Cardiac fibroblast (primary cell): ENCODE measurements at regions not wholly inside any gene's neighbourhood (a gene's known extent, or its start where the extent isn't known, plus 50 kb on each side); places are given as distances from the start of the nearest gene placed in this dataset.

ENCODE experiments used
- DNase-seq, 2 donors: peaks; one replicate each; pipeline versions ENCODE4 v3.0.0 to v3.0.0-alpha.2; 2010; ENCODE audit warnings: low read depth in 2 of 2
- H3K4me3 ChIP-seq, 2 donors: replicated peaks in 1 of 2; 1 replicate in 1 of 2; 2 replicates in 1 of 2; pipeline ENCODE4 v1.5.1; 2011; ENCODE audit warnings: low read depth in 2 of 2, low read length in 2 of 2, mild to moderate bottlenecking in 2 of 2, moderate library complexity in 1 of 2
- TF ChIP-seq, protein P1 (sequence below): IDR thresholded peaks from one replicate; pipeline ENCODE4 v1.5.1; 2011; ENCODE audit warnings: low read depth, mild to moderate bottlenecking, low read length, inconsistent platforms

DNA sequence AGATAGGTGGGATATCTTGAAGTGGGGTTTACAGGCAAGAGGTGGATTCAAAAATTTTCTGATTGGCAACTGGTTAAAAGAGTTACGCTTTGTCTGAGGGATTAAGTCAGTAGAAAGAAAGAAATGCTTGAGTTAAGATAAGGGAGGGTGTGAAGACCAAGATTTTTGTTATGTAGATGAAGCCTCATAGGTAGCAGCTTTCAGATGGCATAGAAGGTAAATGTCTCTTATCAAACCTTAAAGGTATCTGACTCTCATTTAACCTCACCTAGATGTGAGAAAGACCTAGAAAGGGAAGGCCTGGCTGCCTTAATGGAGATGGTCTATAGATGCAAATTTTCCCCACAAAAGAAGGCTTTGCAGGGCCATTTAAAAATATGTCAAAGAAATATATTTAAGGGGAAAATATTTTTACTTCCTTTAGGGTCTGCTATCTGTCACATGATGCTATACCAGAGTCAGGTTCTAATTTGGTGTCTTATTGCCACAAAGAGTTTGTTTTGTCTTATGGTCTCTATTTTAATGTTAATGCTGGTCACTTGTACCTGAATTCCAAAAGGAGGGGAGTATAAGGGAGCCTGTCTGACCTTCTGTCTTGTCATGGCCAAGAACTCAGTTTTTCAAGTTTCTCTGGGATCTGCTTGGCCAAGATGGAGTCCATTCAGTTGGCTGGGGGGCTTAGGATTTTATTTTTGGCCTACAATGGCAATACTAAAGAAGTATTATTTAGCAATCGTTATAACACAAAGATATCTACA, 699.1 kb upstream of the AMOT start:
- TF ChIP-seq, protein P1, sequence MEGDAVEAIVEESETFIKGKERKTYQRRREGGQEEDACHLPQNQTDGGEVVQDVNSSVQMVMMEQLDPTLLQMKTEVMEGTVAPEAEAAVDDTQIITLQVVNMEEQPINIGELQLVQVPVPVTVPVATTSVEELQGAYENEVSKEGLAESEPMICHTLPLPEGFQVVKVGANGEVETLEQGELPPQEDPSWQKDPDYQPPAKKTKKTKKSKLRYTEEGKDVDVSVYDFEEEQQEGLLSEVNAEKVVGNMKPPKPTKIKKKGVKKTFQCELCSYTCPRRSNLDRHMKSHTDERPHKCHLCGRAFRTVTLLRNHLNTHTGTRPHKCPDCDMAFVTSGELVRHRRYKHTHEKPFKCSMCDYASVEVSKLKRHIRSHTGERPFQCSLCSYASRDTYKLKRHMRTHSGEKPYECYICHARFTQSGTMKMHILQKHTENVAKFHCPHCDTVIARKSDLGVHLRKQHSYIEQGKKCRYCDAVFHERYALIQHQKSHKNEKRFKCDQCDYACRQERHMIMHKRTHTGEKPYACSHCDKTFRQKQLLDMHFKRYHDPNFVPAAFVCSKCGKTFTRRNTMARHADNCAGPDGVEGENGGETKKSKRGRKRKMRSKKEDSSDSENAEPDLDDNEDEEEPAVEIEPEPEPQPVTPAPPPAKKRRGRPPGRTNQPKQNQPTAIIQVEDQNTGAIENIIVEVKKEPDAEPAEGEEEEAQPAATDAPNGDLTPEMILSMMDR: no peak
- no peak overlapping the region for H3K4me3 ChIP-seq
- no peak for DNase-seq

DNA sequence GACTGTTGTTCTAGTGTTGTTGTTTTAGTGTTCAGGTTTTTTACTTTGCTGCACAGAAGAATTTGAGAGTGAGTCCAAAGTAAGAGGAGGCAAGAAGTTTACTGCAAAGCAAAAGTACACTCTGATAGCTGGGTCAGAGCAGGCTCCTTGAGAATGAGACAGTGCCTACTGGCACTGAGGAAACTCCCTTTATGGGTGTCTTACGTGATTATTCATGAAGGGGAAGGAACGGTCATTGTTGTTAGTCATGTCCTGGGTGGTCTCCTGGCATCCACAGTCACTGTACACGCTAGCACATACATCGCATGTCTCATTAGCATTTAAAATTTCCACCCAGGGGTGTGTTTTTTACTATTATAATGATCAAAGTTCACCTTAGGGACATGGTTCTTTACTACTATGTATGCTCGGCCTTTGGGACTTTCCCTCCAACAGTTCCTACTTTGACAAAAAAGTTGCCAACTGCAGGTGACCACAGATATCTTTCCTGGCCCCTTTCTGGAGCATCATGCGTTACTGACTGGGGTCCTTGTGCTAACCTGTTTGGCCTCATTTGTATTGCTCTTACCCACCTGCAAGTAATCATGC, 688.9 kb upstream of the AMOT start:
- H3K4me3 ChIP-seq: no peak overlapping the region
- TF ChIP-seq, protein P1: no peak
- no peak for DNase-seq

DNA sequence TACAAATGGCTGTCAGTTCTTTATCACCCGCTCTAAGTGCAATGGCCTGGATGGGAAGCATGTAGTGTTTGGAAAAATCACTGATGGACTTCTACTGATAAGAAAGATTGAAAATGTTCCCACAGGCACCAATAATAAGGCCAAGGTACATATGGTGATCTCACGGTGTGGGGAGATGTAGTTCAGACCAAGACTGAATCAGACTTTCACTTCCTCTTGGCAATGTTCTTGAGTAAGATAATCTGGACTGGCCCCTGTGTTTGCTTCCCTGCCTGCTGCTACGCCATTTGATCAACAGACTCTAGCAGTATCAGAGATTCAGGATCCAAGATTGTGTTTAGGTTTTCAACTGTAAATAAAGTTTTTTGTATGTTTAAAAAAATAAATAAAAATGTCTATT, 682.2 kb upstream of the AMOT start:
- no peak overlapping the region for H3K4me3 ChIP-seq
- DNase-seq: peak; percentile 28 to 30
- TF ChIP-seq, protein P1: no peak

DNA sequence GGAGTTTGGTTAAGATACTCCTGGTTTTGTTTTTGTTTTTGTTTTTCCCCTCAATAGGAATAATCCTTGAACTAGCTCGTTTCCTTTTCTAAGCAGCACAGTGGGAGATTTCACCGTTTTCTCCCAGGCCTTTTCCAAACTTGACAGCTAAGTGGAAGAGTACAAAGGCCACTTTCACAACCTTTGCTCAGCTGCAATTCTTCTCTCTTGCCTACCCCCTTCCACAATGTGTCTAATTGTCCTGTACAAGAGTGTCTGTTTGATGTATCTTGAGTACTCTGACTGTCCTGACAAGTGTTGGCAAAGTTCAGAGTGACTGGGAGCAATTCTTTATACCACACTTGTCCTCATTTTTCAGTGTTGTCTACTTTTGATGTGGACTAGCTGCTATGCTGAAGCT, 674.3 kb upstream of the AMOT start:
- TF ChIP-seq, protein P1: no peak
- H3K4me3 ChIP-seq: no peak overlapping the region
- DNase-seq: no peak

DNA sequence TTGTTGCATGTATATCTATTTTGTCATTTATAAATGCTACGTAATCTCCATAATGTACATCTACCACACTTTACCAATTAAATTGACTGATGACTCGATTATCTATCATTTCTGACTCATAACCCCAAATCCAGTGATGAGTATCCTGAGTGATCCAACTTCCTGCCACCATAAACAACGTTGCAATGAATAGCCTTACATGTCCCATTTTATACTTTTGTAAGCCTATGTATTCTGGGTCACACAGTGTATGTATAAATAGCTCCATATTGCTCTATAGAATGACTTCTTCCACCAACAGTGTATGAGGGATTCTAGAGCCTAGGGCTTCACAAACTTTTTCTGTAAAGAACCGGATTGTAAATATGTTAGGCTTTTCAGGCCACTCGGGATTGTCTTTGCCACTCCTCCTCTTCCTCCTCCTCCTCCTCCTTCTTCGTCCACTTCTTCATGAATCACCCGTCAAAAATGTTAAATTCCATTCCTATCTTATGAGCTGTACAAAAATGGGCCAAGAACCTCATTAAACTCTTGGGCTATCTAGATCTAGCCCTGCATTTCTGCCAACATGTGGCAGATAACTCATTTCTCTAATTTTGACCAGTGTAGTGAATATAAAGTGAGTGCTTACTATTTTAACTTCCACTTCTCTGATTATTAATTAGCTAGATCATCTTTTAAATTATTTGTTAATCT, 672.2 kb upstream of the AMOT start:
- no peak overlapping the region for H3K4me3 ChIP-seq
- TF ChIP-seq, protein P1: no peak
- peak; percentile 74 to 82 for DNase-seq

DNA sequence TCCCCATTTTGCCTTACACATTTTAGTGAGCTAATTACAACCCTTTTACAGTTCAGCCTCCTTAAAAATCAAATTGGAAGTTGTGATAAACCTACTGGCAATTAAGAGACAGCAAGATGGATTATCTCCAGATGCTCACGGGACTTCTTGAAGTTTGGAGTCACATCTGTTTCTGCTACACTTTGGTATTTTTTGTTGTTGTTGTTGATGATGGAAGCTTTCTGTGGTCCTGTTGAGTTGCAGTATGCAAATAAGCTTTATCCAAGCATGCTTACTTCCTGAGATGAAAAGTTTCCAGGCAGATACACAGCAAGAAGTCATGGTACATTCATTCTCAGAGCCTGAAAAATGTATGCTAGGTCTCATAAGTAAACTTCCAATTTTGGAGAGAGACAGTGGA, 670.0 kb upstream of the AMOT start:
- H3K4me3 ChIP-seq: no peak overlapping the region
- TF ChIP-seq, protein P1: no peak
- no peak for DNase-seq
